ENCODE measurements at regions not wholly inside any gene's neighbourhood (a gene's known extent, or its start where the extent isn't known, plus 50 kb on each side); places are given as distances from the start of the nearest gene placed in this dataset.
"Not testable (repeated sequence)": the region's sequence is repeated elsewhere in the genome, so short reads cannot be mapped to it uniquely, and the experiment has no call there.

- WGBS (ENCODE audit: insufficient coverage), result 90% methylated on average over 4 of the region's 4 CpGs
Observed at GRCh38 chr11:87600938-87601337, 563.2 kb downstream of the TMEM135 start.

GRCh38 chr11:87597725-87598124, 560.0 kb downstream of the TMEM135 start:
- Histone ChIP-seq H3K36me3 (ENCODE audit: control insufficient read depth, insufficient read depth, low read length) (no peaks in the 10 kb centered on the region), H3K27me3 (ENCODE audit: control insufficient read depth, insufficient read depth, low read length) (no peaks in the 10 kb centered on the region), H3K4me3 (ENCODE audit: low read length) (no peak overlapping the region), H3K9me3 (ENCODE audit: control insufficient read depth, insufficient read depth, low read length) (no peaks in the 10 kb centered on the region), H3K4me1 (ENCODE audit: control insufficient read depth, insufficient read depth, low read length) (no peaks in the 10 kb centered on the region), H3K27ac (ENCODE audit: low read length) (no peak overlapping the region)
- no peaks in the 10 kb centered on the region for H3K36me3 Mint-ChIP-seq
- H3K9me3 Mint-ChIP-seq, result peaks cover 5 to 6% of the 10 kb centered on the region in 2 donors
- no peaks in the 10 kb centered on the region for H3K27me3 Mint-ChIP-seq (ENCODE audit: low read depth in 2 of 2)
- intact Hi-C loops (cut with micrococcal nuclease), result no loop called here
- DNase-seq (no peak), ATAC-seq (no peak)
- H3K4me1 Mint-ChIP-seq, result no peaks in the 10 kb centered on the region
- H3K4me3 Mint-ChIP-seq, result no peak overlapping the region
- no peak for TF ChIP-seq CTCF (IDR thresholded peaks at IDR 0.05)
- H3K27ac Mint-ChIP-seq, result no peak overlapping the region

More at GRCh38 chr11:87600938-87601337, 563.2 kb downstream of the TMEM135 start:
- H3K9me3 ChIP-seq (ENCODE audit: control insufficient read depth, insufficient read depth, low read length), result no peaks in the 10 kb centered on the region
- Mint-ChIP-seq H3K9me3 (peaks cover 7 to 10% of the 10 kb centered on the region in 2 donors), H3K4me3 (no peak overlapping the region), H3K27ac (no peak overlapping the region), H3K4me1 (no peaks in the 10 kb centered on the region), H3K36me3 (no peaks in the 10 kb centered on the region), H3K27me3 (ENCODE audit: low read depth in 2 of 2) (no peaks in the 10 kb centered on the region)
- H3K4me1 ChIP-seq (ENCODE audit: control insufficient read depth, insufficient read depth, low read length), result no peaks in the 10 kb centered on the region
- ATAC-seq (no peak), DNase-seq (no peak)
- no peak overlapping the region for H3K4me3 ChIP-seq (ENCODE audit: low read length)
- TF ChIP-seq CTCF (IDR thresholded peaks at IDR 0.05), result no peak
- intact Hi-C loops (cut with micrococcal nuclease), result no loop called here
- H3K36me3 ChIP-seq (ENCODE audit: control insufficient read depth, insufficient read depth, low read length), result no peaks in the 10 kb centered on the region
- H3K27me3 ChIP-seq (ENCODE audit: control insufficient read depth, insufficient read depth, low read length), result no peaks in the 10 kb centered on the region
- no peak overlapping the region for H3K27ac ChIP-seq (ENCODE audit: low read length)

- H3K4me3 Mint-ChIP-seq, result no peak overlapping the region
- intact Hi-C loops (cut with micrococcal nuclease), result no loop called here
- no peaks in the 10 kb centered on the region for H3K36me3 Mint-ChIP-seq
- no peak overlapping the region for H3K27ac Mint-ChIP-seq
- H3K27ac ChIP-seq (ENCODE audit: low read length), result no peak overlapping the region
- no peaks in the 10 kb centered on the region for H3K36me3 ChIP-seq (ENCODE audit: control insufficient read depth, insufficient read depth, low read length)
- 86% methylated on average over 5 of the region's 5 CpGs for WGBS (ENCODE audit: insufficient coverage)
- DNase-seq, result no peak
- H3K9me3 ChIP-seq (ENCODE audit: control insufficient read depth, insufficient read depth, low read length), result no peaks in the 10 kb centered on the region
- H3K4me3 ChIP-seq (ENCODE audit: low read length), result no peak overlapping the region
- H3K4me1 Mint-ChIP-seq, result no peaks in the 10 kb centered on the region
- no peak for ATAC-seq
- no peaks in the 10 kb centered on the region for H3K27me3 ChIP-seq (ENCODE audit: control insufficient read depth, insufficient read depth, low read length)
- H3K9me3 Mint-ChIP-seq, result peaks cover 10% of the 10 kb centered on the region in 2 donors
- no peaks in the 10 kb centered on the region for H3K27me3 Mint-ChIP-seq (ENCODE audit: low read depth in 2 of 2)
- TF ChIP-seq CTCF (IDR thresholded peaks at IDR 0.05), result no peak
- no peaks in the 10 kb centered on the region for H3K4me1 ChIP-seq (ENCODE audit: control insufficient read depth, insufficient read depth, low read length)
Observed at GRCh38 chr11:87596176-87596575, 558.4 kb downstream of the TMEM135 start.

- H3K9me3 ChIP-seq (ENCODE audit: control insufficient read depth, insufficient read depth, low read length), result peaks cover 17% of the 10 kb centered on the region
- no peak overlapping the region for H3K4me3 ChIP-seq (ENCODE audit: low read length)
- no peaks in the 10 kb centered on the region for H3K4me1 ChIP-seq (ENCODE audit: control insufficient read depth, insufficient read depth, low read length)
- Mint-ChIP-seq H3K36me3 (peaks cover 7% of the 10 kb centered on the region), H3K27me3 (ENCODE audit: low read depth in 2 of 2) (no peaks in the 10 kb centered on the region), H3K4me3 (no peak overlapping the region), H3K4me1 (no peaks in the 10 kb centered on the region), H3K9me3 (peaks cover 10 to 15% of the 10 kb centered on the region in 2 donors), H3K27ac (no peak overlapping the region)
- no peaks in the 10 kb centered on the region for H3K36me3 ChIP-seq (ENCODE audit: control insufficient read depth, insufficient read depth, low read length)
- WGBS (ENCODE audit: insufficient coverage), result 80% methylated on average over 3 of the region's 3 CpGs
- ATAC-seq, result no peak
- TF ChIP-seq CTCF (IDR thresholded peaks at IDR 0.05), result no peak
- DNase-seq, result no peak
- H3K27me3 ChIP-seq (ENCODE audit: control insufficient read depth, insufficient read depth, low read length), result no peaks in the 10 kb centered on the region
- H3K27ac ChIP-seq (ENCODE audit: low read length), result no peak overlapping the region
- intact Hi-C loops (cut with micrococcal nuclease), result no loop called here
Observed at GRCh38 chr11:87589082-87589481, 551.3 kb downstream of the TMEM135 start.

- H3K9me3 Mint-ChIP-seq, result peaks cover 12% of the 10 kb centered on the region in 2 donors
- H3K36me3 ChIP-seq (ENCODE audit: control insufficient read depth, insufficient read depth, low read length); H3K36me3 Mint-ChIP-seq; DNase-seq; intact Hi-C loops (cut with micrococcal nuclease); H3K27me3 ChIP-seq (ENCODE audit: control insufficient read depth, insufficient read depth, low read length); ATAC-seq; H3K4me1 Mint-ChIP-seq; H3K4me1 ChIP-seq (ENCODE audit: control insufficient read depth, insufficient read depth, low read length); H3K27me3 Mint-ChIP-seq (ENCODE audit: low read depth in 2 of 2); H3K27ac Mint-ChIP-seq; H3K4me3 Mint-ChIP-seq; H3K4me3 ChIP-seq (ENCODE audit: low read length); H3K27ac ChIP-seq (ENCODE audit: low read length): not testable (repeated sequence)
- peaks cover 17% of the 10 kb centered on the region for H3K9me3 ChIP-seq (ENCODE audit: control insufficient read depth, insufficient read depth, low read length)
- 31% methylated on average over 1 of the region's 1 CpG for WGBS (ENCODE audit: insufficient coverage)
Observed at GRCh38 chr11:87585613-87586012, 547.9 kb downstream of the TMEM135 start.

Measured in natural killer cell (primary cell).